ENCODE measurements at regions not wholly inside any gene's neighbourhood (a gene's known extent, or its start where the extent isn't known, plus 50 kb on each side); places are given as distances from the start of the nearest gene placed in this dataset.

DNA sequence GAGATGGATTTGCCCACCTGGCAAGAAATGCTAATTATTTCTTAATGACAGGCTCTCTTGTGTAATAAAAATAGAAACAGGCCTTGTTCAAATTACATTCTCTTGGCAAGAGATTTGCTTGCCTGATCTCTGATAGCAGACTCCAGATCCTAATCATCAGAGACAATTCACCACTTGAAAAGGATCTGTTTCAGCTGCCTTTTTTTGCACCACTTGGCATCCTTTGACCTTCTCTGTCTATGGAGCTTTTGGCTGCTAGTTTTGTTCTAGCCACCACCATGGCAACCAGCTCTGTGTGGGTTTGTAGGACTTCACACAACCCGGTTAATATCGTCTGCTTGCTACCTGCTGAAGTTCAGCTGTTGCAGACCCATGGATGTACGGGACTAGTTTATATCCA, 241.1 kb upstream of the TLL1 start:
- no peaks in the 10 kb centered on the region for H3K9me3 ChIP-seq (ENCODE audit: control insufficient read depth, insufficient read depth, low read depth, low read length)
- H3K4me1 ChIP-seq (ENCODE audit: control insufficient read depth, insufficient read depth, low read length): no peaks in the 10 kb centered on the region
- no peaks in the 10 kb centered on the region for H3K36me3 ChIP-seq (ENCODE audit: control insufficient read depth in 2 of 2, insufficient read depth in 1 of 2, low read length in 2 of 2)
- ChIA-PET CTCF (no interaction called here), POLR2A (no interaction called here)
- H3K4me3 ChIP-seq (ENCODE audit: low read depth, low read length): no peak overlapping the region
- no peak overlapping the region for H3K27ac ChIP-seq (ENCODE audit: extremely low read depth, low read depth, low read length)
- no peak for TF ChIP-seq ZNF391 (tag by site-specific recombination; IDR thresholded peaks at IDR 0.05; ENCODE audit: borderline replicate concordance, low read depth)
- no peak for TF ChIP-seq SETDB1 (IDR thresholded peaks at IDR 0.05; ENCODE audit: insufficient read length, low read length)
- TF ChIP-seq ZNF23 (tag by site-specific recombination; IDR thresholded peaks at IDR 0.05; ENCODE audit: borderline replicate concordance): no peak
- no peak for TF ChIP-seq REST (tag by site-specific recombination; IDR thresholded peaks at IDR 0.05)
- TF ChIP-seq PRDM2 (tag by site-specific recombination; IDR thresholded peaks at IDR 0.05; ENCODE audit: borderline replicate concordance): no peak

DNA sequence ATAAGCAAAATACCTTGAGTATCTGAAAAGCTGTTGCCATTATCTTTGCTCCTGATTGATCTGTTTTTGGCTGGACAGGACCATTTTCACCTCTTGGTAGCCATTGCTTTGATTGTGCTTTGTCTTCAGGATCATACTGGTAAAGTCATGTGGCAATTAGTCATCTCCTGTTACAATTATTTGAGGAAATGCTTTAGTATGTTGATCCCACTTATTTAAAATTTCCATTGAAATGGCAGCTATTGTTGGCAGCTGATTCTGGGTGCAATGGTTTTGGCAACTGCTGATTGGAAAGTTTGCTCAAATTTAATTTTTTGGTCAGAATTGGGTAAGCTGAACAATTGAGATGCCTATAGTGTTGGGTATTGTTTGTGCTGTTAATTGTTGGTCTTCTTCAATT, 238.3 kb upstream of the TLL1 start:
- CTCF ChIA-PET: no interaction called here
- POLR2A ChIA-PET: no interaction called here

DNA sequence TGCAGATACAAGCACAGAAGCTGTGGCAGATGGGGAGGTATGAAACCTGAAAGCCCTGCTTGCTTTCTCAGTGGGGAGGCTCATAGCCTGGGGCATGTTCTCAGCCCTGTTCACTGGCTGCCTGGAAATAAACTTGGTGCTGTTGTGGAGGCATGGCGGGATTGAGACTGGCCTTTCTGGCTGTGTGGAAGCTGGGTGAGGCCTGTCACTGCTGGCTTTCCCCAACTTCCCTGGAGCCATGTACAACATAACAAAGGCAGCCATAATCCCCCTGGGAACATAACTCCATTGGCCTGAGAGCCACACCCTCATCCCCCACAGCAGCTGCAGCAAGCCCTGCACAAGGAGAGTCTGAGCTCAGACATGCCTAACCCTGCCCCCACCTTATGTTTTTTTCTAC, 237.7 kb upstream of the TLL1 start:
- Histone ChIP-seq H3K4me3 (ENCODE audit: low read depth, low read length) (no peak overlapping the region), H3K4me1 (ENCODE audit: control insufficient read depth, insufficient read depth, low read length) (no peaks in the 10 kb centered on the region), H3K27ac (ENCODE audit: extremely low read depth, low read depth, low read length) (no peak overlapping the region), H3K36me3 (ENCODE audit: control insufficient read depth in 2 of 2, insufficient read depth in 1 of 2, low read length in 2 of 2) (no peaks in the 10 kb centered on the region), H3K9me3 (ENCODE audit: control insufficient read depth, insufficient read depth, low read depth, low read length) (no peaks in the 10 kb centered on the region)
- TF ChIP-seq ZNF701 (tag by site-specific recombination; IDR thresholded peaks at IDR 0.05): no peak
- no peak for TF ChIP-seq ZFP3 (tag by site-specific recombination; IDR thresholded peaks at IDR 0.05; ENCODE audit: low read depth)
- no peak for TF ChIP-seq ZSCAN16 (tag by site-specific recombination; IDR thresholded peaks at IDR 0.05)
- TF ChIP-seq, protein P1, sequence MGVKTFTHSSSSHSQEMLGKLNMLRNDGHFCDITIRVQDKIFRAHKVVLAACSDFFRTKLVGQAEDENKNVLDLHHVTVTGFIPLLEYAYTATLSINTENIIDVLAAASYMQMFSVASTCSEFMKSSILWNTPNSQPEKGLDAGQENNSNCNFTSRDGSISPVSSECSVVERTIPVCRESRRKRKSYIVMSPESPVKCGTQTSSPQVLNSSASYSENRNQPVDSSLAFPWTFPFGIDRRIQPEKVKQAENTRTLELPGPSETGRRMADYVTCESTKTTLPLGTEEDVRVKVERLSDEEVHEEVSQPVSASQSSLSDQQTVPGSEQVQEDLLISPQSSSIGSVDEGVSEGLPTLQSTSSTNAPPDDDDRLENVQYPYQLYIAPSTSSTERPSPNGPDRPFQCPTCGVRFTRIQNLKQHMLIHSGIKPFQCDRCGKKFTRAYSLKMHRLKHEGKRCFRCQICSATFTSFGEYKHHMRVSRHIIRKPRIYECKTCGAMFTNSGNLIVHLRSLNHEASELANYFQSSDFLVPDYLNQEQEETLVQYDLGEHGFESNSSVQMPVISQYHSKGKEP (tag by site-specific recombination; IDR thresholded peaks at IDR 0.05): no peak
- TF ChIP-seq ZNF184 (tag by site-specific recombination; IDR thresholded peaks at IDR 0.05): no peak
- TF ChIP-seq CTCF (tag by site-specific recombination; IDR thresholded peaks at IDR 0.05): no peak
- ChIA-PET CTCF (no interaction called here), POLR2A (no interaction called here)

More for the DNA sequence above, 238.3 kb upstream of the TLL1 start:
- H3K9me3 ChIP-seq (ENCODE audit: control insufficient read depth, insufficient read depth, low read depth, low read length): no peaks in the 10 kb centered on the region
- TF ChIP-seq SETDB1 (IDR thresholded peaks at IDR 0.05; ENCODE audit: insufficient read length, low read length) (peak; percentile 19), ZNF280C (tag by site-specific recombination; IDR thresholded peaks at IDR 0.05) (no peak)
- no peak overlapping the region for H3K4me3 ChIP-seq (ENCODE audit: low read depth, low read length)
- H3K27ac ChIP-seq (ENCODE audit: extremely low read depth, low read depth, low read length): no peak overlapping the region
- no peaks in the 10 kb centered on the region for H3K36me3 ChIP-seq (ENCODE audit: control insufficient read depth in 2 of 2, insufficient read depth in 1 of 2, low read length in 2 of 2)
- no peaks in the 10 kb centered on the region for H3K4me1 ChIP-seq (ENCODE audit: control insufficient read depth, insufficient read depth, low read length)
